Right forelimb (tissue), 1 donor: ENCODE measurements at regions not wholly inside any gene's neighbourhood (a gene's known extent, or its start where the extent isn't known, plus 50 kb on each side); places are given as distances from the start of the nearest gene placed in this dataset.

Experiments
- DNase-seq: peaks from one replicate; pipeline ENCODE4 v3.0.0-alpha.2; 2018

DNA sequence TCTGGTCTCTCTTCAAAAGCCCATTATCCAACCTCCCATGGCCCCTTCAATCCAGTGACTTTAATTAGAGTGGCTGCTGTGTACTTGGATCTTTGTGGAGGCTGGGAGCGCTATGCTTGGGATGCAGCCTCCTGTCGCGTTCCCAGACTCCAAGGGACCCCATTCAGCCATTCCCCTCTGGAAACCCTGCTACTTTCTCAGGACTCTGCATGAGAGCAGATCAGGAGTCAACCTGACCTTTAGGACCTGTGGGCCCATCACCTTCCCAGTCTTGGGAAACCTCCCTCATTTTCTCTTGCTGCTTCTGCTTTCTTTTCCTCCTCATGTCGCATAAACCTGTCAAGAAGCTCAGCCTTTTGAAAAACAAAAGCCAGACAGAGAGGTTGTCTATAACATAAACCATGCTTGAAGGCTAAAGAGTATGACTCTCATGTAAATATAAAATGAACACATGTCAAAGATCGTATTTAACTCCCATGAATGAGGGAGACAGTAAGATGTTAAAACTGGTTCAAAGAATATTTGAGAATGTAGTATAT lies 143.1 kb upstream of the PELI1 start:
- DNase-seq, result no peak

DNA sequence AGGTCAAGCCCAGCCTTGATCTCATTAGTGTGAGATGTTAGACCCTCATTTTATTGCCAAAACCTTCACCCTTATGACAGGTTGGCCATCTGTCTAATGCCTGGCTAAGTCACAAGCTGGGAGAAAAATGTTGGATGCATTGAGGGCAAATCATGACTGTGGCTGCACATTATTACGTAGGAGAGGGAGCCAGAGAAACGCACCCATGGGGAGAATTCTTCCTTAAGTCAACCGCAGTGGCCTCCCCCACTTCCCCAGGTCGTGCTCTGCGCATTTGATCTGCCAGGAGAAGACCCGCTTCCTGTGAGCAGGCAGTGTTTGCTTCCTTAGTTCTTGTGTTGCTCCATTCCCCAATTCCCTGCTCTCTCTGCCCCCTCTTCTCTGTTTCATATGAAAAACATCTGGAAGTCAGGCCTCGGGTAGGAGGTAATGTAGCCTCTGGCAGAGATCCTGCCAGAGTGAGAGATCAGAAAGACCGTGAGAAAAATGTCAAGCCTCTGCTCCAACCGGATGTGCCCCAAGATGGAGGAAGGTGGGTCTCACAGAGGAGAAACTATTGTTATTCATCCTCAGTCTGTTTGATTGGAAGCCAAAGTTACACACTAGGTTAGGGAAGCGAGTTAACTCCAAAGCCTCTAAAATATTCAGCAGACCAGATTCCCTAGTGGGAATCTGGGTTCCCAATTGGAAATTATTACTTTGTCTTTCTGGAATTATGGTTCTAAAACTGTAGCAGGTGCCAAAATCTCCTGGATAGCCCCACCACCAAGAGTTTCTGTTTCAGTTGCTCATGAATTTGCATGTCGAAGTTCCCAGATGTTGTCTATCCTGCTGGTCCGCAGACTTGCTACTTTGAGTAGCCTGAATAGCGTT lies 144.3 kb upstream of the PELI1 start:
- DNase-seq, result no peak

DNA sequence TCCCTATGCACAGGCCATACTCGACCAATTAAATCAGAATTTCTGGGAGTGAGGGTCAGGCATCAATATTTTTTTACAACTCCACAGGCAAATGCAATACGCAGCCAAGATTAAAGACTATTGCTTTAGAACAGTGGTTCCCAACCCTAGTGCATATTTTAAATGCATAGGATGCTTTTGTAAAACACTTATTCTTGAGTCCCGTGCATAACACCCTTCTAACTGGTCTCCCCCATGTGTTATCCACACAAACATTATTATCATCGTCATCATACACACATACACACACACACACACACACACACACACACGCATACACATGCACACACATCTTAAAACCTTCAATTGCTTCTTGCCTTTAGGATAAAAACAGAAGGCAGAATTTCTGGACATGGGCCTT lies 145.0 kb upstream of the PELI1 start:
- DNase-seq, result no peak

DNA sequence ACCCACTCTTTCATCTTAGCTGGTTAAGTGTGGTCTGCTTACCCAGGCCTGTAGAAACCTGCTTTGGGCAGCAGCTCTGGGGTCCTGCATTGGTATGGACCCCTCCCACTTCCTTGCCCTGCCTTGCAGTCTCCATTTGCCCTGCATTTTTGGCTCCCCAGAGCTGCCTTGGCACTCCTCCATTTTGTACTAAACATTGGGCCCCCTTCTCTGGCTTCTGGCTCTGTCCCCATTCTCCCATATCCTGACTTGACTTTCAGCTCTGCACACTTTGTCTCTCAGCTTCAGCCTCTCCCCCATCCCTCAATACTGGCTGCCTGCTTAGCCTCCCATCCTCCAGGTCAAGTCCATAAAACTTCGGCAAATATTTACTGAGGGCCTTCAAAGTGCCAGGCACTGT lies 145.5 kb upstream of the PELI1 start:
- no peak for DNase-seq

DNA sequence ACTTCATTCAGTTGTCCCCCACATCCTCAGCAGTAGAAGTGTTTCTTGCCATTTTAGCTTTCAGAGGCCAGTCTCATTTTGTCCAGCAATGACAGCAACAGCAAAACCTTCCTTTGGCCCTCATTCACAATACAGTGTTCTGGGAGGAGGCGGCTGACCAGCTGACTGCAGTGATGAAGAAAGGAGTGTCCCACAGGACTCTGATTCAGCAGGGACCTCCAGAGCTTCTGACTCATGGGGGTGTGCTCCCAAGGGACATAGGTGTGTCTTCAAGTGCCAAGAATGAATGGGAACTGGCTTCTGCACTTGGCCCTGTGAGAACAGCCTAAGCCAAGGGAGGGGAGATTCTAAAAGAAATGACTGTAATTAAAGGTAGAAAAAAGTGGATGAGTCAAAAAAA lies 147.0 kb upstream of the PELI1 start:
- DNase-seq, result no peak

DNA sequence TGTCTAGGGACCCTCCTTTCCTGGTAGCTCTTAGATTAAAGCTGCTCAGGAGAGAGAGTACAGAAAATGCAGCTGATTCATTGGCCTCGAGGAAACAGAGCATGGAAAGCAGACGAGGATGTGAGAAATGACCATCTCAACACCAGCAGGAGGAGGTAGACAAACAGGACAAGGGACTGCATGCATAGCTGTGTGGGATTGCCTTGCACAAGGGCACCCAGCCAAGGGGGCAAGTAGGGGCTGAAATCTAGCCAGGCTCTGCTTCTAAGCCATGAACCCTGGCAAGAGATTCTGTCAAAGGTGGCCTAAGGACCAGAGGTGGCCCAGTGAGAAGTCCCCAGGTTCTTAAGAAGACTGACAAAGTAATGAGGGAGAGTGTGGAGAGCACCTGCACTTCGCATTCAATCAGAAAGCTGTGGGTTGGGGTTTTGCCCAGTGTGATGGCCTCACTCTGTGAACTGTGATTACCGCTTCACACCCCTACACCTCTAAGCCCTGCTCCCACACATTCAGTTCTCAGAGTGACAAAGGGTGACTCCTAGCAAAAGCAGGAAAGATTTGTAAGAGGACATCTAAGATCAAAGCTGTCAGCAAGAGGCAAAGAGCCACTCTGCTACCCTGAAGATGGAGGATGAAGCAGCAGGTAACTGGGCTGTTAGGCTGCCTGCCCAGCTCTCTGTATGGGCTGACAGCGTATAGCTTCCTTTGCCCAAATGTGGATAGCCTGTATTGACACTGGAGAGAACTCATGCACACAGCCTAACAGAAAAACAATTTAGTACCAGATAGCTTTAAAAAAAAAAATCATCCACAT lies 151.3 kb upstream of the PELI1 start:
- no peak for DNase-seq

DNA sequence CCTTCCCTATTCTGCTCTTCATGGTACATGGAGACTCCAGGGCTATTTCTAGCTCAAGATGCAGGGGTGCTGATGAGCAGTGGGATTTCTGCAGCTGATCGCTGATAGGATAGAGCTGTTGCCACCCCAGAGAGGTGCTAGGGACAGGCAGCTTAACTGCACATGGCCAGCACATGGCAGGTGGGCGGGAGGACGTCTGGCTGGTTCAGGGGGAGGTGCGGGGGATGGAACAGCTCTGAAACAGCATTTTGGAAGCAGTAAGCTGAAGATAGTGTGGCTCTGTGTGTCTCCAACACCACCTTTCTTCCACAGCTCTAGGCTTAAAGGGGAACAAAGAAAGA lies 151.9 kb upstream of the PELI1 start:
- DNase-seq, result no peak

DNA sequence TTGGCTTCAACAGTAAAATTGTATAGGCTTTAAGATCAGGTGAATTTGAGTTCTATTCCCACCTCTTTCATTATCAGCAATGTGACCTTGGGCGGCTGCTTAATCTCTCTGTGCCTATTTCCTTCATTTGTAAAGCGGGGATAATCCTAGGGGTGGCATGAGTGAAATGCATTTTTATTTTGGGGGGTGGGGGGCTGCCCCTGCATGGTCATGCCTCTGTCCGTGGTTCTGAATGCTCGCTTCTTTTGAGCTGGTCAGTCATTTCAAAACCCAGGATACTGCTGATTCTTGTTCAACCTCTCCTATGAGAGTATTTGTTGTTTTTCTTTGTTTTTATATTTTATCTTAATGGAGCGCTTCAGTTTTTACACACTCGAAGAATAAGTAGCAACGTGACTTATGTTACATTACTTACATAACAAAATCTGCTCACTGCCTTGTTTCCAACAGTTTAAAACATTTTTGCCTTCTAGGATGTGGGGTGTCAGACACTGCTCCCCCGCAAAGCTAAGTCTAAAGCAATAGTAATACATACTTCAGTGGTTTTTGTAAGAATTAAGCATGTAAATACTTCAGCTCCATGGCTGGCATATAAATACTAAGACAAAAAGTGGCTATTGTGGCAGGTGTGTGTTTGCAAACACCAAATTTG lies 152.6 kb upstream of the PELI1 start:
- DNase-seq, result no peak

DNA sequence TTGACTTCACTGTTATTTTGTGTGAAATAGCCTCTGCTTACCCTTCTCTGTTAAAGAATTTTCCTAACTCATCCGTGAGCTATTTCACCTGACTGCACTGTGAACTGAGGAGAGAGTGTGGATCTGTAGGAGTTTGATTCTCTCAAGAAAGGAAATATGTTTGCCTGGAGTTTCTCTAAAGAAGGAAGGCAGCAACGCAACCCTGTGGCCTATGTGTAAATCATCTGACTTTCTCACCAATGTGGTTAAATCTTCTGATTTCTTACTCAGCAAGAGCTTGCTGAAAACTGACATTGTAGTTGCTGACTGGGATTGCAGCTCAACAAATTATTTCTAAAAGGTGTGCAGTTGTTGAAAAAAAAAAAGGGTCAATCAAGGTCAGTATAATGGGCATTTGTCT lies 153.9 kb upstream of the PELI1 start:
- DNase-seq, result no peak

DNA sequence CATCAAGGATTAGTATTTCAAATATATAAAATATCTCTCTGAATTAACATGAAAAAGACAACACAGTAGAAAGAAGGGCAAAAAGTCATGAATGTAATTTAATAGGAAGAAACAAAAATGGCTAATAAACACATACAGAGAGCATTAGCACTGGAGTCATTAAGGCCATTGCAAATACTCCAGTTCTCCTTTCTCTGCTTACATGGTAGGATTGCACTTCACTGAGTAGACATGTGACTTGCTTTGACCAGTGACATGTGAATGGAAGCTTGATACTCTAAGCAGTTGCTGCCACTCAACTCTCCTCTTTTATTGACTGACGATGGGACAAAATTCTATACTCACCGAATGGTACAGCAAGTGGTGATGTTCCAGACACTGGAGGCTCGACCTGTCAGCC lies 153.9 kb upstream of the LGALSL start:
- no peak for DNase-seq

DNA sequence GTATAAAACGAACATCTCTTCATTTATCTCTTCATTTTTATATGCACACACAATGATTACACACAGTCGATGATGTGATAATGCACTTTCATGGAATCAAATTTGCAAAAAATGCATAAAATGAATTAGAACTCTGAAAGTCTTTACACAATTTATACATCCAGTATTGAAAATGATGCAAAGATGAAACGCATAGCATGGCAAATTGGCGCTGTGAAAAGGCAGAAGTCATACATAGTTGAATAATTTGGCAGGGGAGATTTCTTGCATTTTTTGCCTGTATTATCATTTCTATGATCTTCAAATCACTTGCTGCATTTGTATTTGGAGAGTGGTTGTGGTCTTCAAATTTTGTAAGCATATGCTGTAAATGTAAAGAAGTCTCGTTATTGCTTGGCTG lies 150.7 kb upstream of the LGALSL start:
- DNase-seq, result no peak

DNA sequence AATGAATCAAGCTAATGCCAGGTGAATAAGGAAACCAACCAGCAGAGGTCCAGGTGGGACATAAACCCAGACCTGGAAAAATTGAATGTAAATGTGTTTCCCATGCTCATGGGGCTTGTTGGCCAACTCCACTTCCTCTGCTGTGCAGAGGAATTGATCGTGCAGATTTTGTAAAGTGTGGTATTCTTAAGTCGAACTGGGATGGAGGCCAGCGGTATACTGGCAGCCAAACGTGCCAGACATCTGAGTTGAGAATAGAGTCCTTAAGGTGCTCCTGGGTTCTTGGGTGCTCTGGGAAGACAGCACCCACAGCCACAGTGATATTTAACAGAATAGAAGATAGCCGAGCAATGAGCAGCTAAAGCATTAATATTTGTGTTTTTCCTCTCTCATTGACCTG lies 146.5 kb upstream of the LGALSL start:
- no peak for DNase-seq

DNA sequence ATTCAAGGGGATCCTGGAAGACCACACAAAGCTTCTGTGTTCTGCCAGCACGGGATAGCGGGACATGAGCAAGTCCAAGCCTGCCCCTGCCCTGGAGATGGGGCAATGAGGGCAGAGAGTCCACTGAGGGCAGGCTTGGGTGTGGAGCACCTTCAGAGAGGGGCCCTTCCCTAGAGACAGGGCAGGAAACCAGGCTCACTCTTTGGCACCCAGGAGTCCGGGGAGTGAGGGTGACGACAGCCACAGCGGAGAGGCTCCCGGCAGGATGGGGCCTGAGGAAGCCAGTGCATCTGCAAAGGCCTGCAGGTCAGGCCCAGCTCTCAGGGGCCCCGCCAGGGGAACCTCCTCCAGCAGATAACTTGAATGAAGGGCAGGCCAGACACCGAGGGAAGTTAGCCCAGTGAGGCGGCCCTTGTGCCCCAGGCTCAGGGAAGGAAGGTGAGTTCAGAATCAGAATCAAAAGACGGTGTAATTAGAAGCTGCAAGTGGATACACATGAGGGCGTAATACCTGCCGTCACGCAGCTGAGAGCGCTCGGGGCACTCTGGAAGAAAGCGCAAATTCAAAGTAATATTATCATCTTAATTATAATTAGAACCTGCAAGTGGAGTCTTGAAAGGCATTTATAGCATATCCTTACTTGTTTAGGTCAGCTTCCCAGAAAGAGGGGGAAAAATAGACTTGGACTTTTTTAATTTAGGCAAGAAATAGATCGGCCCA lies 142.6 kb upstream of the LGALSL start:
- no peak for DNase-seq

DNA sequence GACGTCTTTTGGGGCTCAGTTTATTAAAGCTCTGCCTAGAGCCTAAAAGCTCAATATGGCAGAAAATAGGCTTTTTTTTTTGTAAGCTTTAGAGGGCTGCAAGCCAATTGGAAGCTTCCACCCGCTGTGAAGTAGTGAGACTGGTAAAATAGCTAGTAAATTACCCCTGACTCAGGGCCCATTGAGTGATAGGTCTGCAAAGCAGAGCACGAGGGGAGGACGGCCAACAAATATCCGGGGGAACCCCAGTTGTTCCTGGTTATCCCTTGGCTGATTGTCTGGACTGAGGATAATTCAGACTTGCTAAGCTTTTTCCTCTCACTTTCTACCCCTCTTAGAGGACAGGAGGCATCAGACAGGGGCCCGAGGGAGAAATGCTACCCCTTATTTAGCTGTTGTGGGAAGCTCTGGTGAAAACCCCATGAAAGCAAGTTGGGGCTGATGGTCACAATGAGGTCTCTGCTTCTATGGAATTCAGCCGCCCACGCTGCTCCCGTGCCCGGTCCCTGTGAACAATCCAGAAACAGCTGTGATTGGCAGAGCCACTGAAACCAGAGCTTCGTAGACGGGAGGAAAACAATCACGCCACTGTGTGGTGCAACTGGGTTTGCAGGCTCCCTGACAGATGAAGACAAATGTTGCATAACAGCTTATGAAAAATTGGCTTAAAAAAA lies 141.9 kb upstream of the LGALSL start:
- DNase-seq, result peak; percentile 85

DNA sequence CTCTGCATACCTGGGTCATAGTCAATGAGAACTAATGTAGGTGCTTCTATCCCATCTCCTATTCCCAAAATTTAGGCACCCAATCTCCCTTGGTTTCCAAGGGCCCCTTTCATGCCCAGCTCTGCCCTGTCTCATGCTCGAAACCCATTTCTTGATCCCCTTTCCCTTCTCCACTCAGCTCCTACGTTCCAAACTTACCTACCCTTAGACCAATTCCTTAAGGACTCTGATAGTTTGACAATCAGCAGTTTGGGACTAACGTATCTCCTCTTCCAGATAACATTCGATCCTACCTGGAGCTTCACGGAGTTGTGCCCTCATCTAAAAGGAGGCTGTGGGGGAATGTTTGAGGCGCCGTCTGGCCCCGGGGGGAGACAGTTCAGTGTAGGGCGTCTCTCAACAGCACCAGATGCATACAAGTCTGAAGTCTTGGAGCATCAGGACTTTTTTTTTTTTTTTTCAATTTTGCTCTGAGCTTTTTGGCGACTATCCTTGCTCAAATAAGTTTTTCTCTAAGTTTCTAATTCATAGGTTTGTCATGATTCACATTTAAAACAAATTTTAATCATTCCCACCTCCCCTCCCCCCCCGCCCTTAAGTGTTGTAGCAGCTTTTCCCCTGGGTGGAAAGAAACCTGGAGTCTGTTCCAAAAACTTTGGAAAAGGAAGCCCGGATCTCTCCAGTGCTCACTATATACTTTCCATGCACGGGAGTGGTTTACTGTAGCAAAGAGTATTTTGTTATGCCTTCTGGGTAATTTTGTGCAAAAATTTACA lies 141.2 kb upstream of the LGALSL start:
- no peak for DNase-seq

DNA sequence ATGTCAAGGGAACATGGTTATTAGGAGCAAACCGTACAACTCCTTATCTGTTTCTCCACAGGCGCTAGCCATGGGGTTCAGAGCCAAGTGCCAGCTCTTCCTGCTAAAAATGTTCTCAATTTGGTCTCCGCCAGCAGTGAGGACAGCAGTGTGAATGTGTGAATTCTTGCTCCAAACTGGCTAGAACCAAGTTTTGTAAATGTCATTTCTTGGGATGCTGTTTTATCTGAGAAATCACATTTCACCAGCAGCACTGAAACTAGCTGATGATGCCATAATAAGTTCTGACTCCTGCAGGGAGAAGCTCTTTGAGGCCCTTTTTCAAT lies 140.6 kb upstream of the LGALSL start:
- no peak for DNase-seq

DNA sequence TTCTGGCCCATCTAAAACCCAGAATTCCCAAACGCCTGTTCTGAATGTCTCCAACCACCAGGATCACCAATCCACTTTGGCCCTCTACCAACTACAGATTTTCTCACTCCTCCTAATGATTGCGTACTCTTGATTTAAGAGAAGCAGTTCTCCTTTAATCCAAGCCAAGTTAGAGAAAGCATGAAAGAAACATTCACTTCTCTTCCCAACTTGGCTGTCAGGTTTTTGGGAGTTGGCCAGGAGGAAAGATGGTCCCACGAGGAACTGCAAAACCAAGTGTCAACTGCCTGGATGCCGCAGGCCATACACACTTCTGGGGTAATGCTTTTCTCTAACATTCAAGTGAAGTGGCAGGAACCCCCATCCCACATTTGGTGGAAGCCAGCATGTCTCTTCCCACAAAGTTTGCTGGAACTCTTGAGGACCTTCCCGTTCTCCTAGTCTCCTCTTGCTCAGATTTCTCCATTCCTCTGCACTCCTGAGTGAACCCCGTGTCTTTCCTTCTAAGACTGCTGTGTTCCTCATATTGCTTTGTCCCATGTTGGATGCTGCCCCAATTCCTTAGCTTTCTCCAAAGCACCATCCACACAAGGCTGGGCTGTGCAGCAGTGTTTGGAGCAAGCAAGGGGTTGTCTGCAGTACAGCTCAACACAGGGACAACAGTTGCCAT lies 138.5 kb upstream of the LGALSL start:
- DNase-seq, result no peak

DNA sequence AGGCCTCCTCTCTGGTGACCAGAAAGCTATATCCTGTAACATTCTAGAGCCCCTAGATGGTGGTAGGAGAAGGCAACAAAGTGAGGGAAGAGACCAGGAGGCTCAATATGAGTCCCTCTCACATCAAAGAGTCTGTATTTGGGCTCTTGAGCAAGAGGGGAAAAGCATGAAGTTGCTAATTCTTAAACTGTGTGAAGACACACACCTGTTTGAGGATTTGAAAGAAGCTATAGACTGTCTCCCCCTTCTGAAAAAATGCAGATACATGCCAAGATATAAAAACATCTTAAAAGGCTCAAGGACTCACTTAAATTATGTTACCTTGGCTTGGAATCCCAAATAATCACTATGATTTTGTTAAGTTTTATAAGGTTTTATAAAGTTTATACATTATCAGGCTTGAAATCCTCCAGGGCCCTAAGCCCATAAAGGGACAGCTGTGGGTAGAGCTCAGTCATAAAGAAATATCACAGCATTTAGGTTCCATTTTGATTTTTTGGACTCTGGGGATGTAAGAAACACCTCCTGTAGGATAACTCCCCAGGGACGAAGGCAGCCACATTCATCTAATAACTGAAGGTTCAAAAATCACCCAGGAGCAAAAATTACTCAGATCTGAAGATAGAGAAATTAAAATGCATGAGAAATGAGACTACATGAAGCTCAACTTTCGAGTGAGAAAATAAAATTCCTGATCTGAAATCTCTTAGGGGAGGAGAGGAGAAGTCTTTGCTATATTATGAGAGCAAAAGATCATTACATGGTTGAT lies 136.1 kb upstream of the LGALSL start:
- DNase-seq, result no peak

DNA sequence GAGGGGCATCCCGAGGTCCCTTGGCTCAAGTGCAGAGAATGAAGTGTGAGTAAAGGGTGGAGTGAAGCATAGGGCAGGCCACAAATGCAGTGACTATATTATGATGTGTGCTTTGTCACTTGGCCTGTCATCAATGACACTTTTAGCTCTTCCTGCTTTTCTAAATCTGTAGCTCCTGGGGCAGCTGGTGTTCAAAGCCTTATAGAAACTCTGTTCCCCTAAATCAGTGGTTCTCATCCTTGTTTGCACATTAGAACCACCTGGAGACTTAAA lies 135.6 kb upstream of the LGALSL start:
- no peak for DNase-seq

DNA sequence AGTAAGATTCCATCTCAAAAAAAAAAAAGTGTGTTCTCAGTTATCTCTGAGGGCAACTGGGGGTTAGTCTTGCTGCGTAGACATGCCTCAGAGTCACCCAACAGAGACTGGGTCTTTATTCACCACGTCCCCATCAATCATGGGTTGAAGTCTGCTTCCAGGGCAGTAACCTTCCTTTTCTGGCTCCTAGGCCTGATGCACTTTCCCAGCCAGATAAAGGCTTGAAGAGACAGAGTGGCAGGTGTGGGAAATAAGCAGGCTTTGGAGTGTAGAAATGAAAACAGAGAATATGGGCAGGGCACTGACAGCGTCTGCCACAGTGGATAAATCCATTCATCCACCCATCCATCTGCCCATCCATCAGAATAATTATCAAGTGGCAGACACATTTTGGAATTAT lies 134.1 kb upstream of the LGALSL start:
- no peak for DNase-seq

DNA sequence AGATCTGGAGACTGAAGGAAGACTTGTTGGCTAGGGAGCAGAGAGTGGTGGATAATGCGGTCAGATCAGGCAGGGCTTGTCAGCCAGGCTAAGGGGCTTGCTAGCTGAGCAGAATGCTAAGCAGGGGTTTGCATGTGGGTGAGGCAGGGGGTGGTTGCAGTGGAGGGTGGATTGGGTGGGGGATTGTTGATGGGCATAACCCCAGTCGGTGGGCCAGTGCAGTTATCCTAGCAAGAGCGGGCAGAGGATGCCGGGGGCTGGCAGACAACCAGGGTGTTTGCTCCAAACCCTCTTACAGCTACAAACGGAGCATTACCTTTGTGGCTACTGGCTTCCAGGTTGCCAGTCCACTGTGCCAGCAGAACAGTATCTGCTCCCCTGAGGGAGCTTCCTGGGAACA lies 131.5 kb upstream of the LGALSL start:
- no peak for DNase-seq
